Fibroblast of skin of abdomen (primary cell): ENCODE measurements at regions not wholly inside any gene's neighbourhood (a gene's known extent, or its start where the extent isn't known, plus 50 kb on each side); places are given as distances from the start of the nearest gene placed in this dataset.

Experiments
- DNase-seq: peaks from one replicate; pipeline ENCODE4 v3.0.0-alpha.2; 2013

DNA sequence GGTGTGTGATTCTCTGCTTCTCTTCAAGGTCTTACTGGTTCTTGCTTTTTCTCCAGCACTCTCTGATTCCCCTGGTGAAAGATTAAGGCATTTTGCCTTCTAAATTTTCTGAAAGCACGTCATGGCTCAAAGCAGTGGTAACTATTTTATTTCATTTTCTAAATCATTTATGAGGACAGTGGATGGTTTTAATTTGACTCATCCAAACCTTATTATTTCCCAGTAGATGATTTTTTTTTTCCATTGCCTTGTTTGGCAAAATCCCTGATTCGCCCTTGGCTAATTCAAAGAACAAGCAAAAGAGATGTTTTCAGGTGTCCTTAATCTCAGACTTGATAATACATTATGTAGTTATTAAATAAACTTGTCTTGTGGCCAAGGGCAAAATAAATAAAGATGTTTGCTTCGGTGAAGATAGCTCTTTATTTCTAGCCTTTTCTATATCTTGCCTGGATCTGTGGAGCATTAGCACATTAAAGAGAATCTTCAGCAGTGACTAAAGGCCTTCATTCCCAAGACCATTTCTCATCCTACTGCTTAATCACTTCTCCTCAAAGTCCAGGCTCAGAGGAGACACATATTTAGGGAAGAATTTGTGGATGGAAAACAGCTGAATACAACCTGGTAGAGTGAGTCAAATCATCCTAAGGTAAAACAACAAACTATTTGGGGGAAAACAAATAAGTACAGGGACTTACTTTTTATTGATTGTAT, 359.8 kb downstream of the DUSP10 start:
- DNase-seq: peak; percentile 79

DNA sequence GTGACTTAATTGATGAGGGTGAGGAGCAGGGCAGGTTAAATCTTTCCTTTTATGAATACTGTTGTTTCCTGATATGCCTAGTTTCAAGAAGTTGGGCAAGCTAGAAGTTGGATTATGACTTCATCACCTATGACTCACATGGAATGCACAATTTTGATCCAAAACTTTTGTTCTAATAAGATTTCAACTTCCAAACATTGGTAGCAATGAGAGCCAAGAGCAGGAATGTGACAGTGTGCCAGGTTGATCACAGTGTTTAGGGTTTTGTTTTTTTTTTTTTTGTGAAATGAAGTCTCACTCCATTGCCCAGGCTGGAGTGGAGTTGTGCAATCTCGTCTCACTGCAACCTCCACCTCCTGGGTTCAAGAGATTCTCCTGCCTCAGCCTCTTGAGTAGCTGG, 349.4 kb downstream of the DUSP10 start:
- peak; percentile 86 for DNase-seq

DNA sequence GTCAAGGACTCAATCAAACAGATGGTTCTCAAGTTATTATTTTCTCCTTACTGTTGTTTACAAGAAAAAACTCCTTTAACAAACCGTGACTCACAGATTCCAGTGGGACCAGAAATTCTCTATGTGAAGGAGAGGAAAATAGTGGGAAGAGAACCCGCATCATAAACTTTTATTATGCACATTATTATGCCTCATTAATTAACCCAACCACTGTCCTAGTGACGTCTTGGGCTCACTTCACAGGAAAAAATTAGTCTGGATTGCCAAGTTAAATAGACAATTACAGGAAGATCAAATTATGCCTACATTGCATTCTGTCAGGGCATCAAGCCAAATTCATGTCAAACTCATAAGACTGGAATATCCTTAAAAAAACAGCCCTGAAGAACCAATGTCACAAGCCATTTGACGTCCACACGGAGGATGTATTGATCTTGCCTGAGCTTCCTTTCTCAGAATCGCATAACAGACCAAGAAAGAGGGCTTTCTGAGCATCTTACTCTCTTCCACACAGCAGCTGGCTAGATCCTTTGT, 347.8 kb downstream of the DUSP10 start:
- peak; percentile 84 for DNase-seq

DNA sequence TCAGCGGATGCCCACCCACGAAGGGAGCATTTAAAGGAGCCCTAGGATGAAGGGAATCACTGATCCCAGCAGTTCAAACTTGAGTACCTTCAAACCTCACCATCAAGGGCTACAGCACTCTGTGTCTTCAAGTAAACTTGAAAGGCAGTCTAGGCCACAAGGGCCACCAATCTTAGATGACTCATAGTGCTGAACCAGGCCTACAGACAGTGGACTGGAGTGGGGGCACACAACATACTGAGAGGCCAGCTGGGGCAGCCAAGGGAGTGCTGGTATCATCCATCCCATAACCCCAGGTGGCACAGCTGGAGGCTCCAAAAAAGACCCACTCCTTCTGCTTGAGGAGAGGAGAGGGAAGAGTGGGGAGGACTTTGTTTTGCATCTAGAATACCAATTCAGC, 345.4 kb downstream of the DUSP10 start:
- DNase-seq: no peak

DNA sequence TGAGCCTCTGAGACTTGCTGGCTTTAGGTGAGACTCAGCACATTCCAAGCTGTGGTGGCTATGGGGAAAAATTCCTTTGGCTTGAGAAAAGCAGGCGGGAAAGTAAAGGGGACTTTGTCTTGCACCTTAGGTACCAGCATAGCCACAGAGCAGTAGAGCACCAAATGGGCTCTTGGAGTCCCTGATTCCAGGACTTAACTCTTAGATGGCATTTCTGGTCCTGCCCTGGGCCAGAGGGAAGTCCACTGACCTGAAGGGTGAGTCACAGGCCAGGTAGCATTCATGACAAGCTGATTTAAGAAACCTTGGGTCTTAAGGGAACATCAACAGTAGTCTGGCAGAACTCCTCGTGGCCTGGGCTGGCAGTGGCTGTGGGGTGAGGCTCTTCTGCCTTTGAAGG, 344.7 kb downstream of the DUSP10 start:
- DNase-seq: no peak

DNA sequence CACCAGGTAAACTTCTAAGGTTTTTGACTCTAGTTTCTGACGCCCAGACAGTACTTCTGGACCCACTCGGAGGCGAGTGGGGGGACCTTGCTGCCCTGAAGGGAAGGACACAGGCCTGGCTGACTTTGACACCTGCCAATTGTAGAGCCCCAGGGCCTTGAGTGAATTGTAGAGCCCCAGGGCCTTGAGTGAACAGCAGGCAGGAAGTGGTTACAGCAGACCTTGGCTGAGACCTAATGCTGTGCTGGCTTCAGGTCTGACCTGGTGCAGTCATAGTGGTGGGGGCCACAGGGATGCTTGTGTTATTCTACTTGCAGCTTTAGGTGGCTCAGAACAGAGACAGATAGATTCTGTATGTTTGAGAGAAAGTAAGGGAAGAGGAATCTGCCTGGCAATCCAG, 344.3 kb downstream of the DUSP10 start:
- no peak for DNase-seq

DNA sequence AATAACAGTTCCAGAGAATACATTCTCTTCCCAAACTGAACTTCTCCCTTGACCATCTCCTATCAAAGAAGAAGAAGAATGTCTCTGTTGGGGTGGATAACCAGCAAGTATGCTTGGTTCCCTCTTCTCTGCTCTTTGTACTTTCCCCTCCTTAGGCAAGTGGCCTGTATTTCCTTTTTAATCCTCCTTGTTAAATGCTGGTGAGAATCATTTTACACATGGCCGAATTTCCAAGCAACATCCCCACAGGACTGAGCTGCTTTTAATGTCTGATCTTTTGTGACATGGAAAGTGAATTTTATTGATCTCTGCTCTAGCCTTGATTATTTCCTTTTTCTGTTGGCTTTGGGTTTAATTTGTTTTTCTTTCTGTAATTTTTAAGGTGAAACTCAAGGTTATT, 336.7 kb downstream of the DUSP10 start:
- DNase-seq: no peak

DNA sequence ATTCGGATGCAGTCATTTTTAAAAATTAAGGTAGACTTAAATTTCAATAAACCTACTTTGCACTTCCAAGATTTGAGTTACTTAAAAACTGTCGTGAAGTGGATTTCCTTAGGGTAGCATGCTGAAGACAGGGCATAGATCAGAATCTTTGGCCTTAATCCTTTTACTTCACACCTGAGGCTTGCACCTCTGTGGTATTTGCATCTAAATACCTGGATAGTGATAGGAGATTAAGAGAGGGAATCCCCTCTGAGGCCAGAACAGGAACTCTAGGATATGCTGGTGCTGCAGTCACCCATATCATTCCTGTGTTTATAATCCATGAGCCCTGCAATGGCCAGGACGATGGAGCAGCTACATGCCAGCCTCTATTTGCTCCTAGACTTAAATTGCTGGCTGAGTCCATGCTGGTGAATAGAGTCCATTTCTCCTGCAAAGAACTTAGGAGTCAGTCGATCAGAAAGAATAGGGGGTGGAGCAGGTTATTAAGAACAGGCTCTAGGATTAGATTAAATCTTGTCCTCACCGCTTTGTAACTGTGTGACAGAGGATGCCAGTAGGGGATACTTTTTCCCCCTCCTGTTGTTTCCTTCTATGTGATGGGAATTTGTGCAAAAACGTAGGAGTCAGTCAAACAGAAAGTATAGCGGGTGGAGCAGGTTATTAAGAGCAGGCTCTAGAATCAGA, 333.6 kb downstream of the DUSP10 start:
- DNase-seq: no peak

DNA sequence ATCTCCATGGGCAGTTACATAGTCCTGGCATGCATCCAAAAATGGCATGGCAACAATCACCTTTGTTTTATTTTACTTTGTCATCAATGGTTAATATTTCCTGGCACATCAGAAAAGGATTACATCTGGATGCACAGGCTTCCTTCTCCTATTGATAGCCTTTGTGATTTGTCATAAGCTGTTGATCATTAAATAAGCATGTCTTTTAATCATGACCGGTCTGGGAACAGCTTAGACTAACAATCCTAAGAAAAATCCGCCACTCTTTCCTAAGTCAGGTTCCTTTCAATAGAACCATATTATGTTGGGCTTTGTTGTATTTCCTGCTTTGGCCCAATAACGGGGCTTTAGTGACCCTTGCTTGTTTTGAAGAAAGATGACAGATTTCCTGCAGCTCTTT, 330.6 kb downstream of the DUSP10 start:
- DNase-seq: no peak

DNA sequence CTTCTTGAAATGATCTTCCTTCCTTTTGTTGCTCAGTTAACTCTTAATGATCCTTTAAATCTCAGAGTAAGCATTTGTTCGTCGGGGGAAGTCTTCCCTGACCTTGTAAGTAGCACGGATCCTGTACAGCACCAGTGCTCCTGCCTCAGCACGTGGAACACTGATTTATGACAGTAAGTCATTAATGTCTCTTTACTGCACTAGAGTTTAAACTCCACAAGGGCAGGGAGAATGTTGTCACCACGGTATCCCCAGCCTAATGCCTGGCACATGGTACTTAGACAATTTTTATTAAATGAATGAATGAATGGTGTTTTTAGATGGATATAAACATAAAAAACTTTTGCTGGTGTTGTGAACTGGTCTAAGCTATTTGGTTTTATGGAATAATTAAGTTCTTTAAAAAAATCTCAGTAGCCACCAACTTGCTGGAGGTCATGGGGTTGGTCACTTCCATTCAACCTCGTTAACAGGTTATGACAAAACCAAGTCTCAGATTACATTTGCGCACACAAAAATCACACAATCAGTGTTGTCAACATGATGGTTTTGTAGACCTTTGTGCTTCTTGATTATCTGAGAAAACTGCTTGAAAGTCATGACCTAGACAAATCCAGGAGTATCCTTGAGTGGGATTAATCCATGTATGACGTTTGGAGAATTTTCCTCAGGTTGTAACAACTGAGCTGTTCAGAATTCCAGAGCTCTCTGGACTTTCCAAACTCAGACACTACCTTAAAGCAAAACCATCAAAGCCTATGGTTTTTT, 326.9 kb downstream of the DUSP10 start:
- DNase-seq: no peak

DNA sequence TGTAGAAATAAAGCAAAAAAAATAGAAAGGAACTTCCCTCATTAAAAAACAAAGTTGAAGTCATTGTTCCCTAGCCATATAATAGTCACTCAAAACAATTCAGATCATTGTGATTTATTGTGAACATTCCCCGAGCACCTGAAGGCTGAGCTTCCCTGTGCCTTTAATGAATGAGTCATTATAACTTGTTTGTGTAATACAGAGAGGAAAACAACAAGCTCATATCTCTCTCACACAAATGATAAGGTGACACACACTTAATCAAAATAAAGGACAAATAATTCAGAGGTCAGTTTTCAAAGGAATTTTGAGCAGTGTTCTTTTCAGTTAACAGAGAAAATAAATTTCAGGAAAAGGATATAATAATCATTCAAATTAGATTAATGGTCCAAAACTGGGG, 326.2 kb downstream of the DUSP10 start:
- no peak for DNase-seq

DNA sequence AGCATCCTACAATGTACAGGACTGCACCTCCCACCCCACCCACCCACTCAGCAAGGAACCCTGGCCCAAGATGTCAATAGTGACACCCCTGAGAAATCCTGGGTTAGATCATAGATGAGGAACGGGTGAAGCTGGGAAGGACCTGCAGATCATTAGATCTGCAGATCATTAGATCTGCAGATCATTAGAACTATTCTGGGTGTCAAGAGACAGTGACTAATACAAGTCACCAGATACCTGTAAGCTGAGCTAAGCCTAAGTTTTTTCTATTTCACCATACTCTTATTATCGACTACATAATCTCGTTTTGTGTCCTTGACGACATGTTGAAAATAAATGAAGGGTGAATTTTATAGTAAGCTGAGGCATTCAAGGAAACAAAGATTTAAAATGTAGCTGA, 325.7 kb downstream of the DUSP10 start:
- DNase-seq: no peak

DNA sequence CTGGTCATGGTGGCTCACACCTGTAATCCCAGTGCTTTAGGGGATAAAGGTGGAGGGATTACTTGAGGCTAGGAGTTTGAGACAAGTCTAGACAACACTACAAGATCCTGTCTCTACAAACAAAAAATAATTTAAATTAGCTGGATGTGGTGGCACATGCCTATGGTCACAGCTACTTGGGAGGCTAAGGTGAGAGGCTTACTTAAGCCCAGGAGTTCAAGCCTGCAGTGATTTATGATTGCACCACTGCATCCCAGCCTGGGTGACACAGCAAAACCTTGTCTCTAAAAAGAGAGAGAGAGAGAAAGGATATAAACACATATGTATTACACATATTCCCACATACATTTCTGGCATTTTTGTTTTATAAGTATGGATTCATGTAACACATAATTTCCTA, 325.2 kb downstream of the DUSP10 start:
- DNase-seq: peak; percentile 46

DNA sequence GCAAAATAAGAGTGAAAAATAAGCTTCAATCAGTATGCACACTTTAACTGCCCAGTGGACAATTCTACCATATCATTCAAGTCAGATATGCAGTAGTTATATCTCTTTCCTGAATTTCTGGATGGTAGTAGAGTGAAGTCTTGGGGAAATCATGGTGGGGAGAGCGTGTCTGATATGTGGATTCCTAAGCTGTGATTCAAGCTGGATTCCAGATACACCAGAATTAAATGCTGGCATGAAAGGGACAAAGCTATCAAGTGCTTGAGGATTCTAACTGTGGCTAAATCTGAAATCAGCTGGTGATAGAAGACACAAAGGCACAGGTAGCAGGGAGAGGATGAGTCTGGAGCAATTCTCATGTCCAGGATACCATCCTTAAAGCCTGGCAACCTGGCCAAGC, 323.5 kb downstream of the DUSP10 start:
- peak; percentile 71 for DNase-seq

DNA sequence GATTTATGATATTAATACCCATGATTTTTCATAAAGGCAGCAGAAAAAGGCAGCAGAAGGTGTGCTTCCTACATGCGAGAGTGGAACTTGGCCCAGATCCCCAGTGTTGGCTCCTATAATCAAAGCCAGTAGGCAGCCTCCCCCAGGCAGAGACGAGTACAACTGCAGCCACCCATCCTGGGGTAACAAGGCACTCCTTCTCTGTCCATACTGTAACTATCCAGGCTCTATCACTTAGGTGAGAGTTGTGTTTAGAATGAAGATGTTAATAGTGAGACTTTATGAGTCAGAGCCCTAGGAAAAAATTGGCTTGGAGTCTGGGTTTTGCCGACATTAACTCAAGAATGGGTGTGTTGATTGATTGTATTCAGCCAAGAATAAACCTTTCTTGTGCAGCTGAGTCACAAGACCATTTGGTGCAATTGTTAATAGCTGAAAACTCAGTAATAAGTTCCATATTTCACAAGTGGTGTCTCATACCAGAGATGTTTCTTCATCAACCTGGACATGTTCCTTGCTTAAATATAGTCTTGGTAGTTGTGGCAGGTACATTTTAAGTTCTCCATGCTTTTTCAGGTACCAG, 322.3 kb downstream of the DUSP10 start:
- peak; percentile 96 for DNase-seq

DNA sequence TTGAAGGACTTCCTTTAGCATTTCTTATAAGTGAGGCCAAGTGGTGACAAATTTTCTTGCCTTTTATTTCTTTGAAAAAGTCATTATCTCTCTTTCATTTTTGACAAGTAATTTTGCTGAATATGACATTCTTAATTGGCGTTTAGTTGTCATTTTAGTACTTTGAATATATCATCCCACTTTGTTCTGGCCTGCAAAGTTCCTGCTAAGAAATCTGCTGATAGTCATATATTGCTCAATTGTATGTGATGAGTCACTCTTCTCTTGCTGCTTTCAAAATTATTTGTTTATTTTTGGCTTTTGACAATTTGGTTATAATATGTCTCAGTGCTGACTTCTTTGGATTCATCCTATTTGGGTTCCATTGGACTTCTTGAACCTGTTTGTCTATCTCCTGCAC, 312.6 kb downstream of the DUSP10 start:
- no peak for DNase-seq

DNA sequence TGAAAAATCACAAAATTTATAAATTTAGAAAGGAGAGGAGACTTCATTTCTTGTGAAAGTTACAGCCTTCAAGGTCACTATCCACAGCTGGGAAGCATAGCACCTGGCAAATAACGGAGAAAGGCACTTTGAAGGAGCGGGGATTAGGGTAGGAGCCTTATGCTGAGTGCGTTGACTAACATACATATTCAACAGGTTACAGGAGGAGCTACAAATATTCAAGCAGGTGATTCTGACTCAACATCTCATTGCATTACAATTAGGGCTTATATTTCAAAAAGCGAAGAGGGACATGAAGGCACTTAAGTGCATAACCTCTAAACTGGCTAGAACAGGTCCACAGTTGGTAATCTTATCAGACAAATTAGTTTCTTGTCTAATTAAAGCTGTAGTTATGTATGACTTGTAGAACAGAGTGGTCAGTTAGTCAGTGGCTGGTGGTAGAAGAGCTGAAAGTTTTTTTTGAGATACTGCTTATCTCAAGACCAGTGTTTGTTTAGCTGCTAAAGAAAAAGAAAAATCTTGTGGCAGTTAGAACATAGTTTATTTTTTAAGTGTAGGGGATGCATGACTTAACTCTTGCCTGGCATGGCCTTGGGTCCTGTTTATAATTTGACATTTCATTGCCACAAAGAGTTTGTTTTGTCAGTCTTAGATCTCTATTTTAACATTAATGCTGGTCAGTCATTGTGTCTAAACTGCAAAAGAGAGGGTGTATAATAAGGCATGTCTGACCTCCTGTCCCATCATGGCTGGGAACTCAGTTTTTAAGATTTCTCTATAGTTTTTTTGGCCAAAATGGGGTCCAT, 311.5 kb downstream of the DUSP10 start:
- no peak for DNase-seq

DNA sequence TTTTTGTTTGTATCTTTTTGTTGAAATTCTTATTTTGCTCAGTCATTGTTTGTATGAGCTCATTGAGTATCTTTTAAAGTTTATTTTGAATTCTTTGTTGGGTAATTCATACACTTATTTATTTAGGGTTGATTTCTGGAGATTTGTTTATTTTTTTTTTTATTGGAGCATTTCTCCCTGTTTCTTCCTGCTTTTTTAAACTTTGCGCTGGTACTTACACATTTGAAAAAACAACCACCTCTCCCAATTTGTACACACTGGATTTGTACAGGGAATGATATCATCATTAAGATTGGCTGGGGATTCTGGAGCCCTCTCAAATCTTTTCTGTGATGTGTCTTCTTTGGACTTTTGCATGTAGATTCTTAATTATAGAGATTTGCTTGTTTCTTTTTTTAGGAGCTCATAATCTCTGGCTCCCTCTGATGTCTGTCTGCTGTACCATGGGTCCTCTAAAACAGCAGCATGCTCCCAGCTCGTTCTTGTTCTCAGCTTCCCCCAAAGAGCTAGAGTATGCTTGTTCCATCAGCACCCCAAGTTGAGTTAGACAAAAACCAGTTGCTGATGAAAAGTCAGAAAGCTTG, 310.7 kb downstream of the DUSP10 start:
- DNase-seq: peak; percentile 46

DNA sequence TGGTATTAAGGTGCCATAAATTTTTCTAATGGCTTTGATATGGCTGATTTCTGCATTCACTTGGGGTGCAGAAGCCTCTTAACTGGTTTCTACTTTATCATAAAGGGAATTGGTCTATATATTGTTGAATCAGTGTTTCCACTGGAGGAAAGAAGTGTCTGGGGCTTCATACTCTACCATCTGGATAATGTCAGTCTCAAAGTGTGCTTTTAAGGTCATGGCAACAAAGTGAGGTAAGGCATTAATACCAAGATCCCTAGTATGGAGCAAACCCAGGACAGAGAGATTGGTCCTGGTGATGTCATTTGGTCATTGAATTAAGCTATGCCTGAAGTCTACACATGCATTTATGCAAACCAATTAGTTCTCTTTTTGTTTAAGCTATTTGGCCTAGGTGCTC, 309.9 kb downstream of the DUSP10 start:
- DNase-seq: no peak

DNA sequence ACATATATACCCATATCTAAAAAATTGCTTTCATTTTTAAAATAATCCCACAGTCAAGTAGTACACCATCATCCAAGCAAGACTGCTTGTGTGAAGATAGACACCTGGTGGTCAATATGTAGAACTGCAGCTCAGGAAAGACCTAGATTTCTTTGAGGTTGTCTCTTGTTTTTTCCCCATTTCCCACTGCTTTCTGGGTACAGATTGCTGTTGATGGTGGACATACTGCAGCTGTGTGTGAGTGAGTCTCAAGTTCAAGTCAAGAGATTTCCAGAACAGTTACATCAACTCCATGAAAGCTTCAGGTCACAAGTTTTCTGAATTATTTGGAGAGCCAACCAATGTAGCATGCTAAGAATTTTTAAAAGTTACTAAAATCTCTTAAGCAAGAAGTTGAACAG, 306.4 kb downstream of the DUSP10 start:
- peak; percentile 66 for DNase-seq

DNA sequence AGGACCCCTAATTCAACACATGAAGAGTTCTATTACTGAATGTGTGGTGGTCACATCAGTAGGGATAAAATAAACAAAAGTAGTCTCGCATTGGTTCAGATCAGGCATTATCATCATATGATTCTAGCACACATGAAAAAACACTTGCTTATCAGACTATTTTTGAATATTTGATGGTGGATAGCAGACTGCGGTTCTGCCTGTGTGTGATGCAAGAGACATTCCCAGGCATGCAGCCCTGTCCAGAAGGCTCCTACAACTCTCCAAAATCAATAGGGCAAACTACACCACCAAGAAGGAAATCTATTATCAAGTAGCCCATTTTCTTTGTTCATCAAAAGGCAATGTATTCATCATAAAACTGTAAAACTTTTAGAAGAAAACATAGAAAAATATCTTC, 304.7 kb downstream of the DUSP10 start:
- peak; percentile 31 for DNase-seq

DNA sequence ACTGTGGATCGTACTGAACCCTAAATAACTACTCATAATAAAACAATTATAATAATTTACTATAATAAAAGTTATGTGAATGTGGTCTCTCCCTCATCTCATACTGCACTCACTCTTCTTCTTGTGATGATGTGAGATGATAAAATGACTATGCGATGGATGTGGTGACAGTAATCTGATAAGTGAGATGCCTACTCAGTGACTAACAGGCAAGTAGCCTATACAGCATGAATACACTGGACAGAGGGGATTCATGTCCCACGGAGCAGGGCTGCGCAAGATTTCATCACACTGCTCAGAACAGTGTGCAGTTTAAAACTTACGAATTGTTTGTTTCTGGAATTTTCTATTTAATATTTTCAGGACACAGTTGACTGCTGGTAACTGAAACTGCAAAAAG, 304.0 kb downstream of the DUSP10 start:
- DNase-seq: peak; percentile 79
